Type B pancreatic cell (in vitro differentiated cells): ENCODE measurements at regions not wholly inside any gene's neighbourhood (a gene's known extent, or its start where the extent isn't known, plus 50 kb on each side); places are given as distances from the start of the nearest gene placed in this dataset.

Source experiments
- DNase-seq: peaks from one replicate; pipeline ENCODE4 v3.0.0; 2021; ENCODE audit warnings: mixed read lengths; ENCODE audit not compliant: unreplicated experiment; ENCODE audit errors: extremely low spot score
- H3K27ac Mint-ChIP-seq: 2 replicates; pipeline ENCODE4 v1.8.0; 2021; ENCODE audit warnings: mild to moderate bottlenecking, mixed read lengths
- H3K27me3 Mint-ChIP-seq: 2 replicates; pipeline ENCODE4 v1.8.0; 2021; ENCODE audit warnings: mixed read lengths
- H3K36me3 Mint-ChIP-seq: 2 replicates; pipeline ENCODE4 v1.8.0; 2021; ENCODE audit warnings: mixed read lengths
- H3K4me1 Mint-ChIP-seq: one replicate; pipeline ENCODE4 v1.8.0; 2021; ENCODE audit warnings: mixed read lengths; ENCODE audit not compliant: unreplicated experiment
- H3K4me3 Mint-ChIP-seq: 2 replicates; pipeline ENCODE4 v1.8.0; 2021; ENCODE audit warnings: mild to moderate bottlenecking, mixed read lengths
- H3K9me3 Mint-ChIP-seq: 2 replicates; pipeline ENCODE4 v1.8.0; 2021; ENCODE audit warnings: mixed read lengths
- CTCF ChIP-seq: fragments of 200-600 bp; sonication (generic); conservative IDR thresholded peaks from 2 replicates; pipeline ENCODE4 v1.5.0; 2021; ENCODE audit warnings: antibody characterized with exemption, mild to moderate bottlenecking

- Mint-ChIP-seq H3K9me3 (no peaks in the 10 kb centered on the region), H3K4me1 (peaks cover 10% of the 10 kb centered on the region), H3K27ac (no peak overlapping the region), H3K36me3 (no peaks in the 10 kb centered on the region), H3K27me3 (peaks cover 9% of the 10 kb centered on the region), H3K4me3 (no peak overlapping the region)
- TF ChIP-seq CTCF, result no peak
- DNase-seq, result no peak
Observed at GRCh38 chr5:8238080-8238479, 369.1 kb downstream of the MTRR start.

GRCh38 chr5:8239198-8239597 lies 370.2 kb downstream of the MTRR start:
- Mint-ChIP-seq H3K27ac (no peak overlapping the region), H3K36me3 (no peaks in the 10 kb centered on the region), H3K27me3 (peaks cover 9% of the 10 kb centered on the region), H3K9me3 (peaks cover 3% of the 10 kb centered on the region), H3K4me3 (no peak overlapping the region), H3K4me1 (peaks cover 10% of the 10 kb centered on the region)
- TF ChIP-seq CTCF, result no peak
- no peak for DNase-seq

GRCh38 chr5:8239646-8240045 lies 370.7 kb downstream of the MTRR start:
- no peak for DNase-seq
- Mint-ChIP-seq H3K9me3 (peaks cover 5% of the 10 kb centered on the region), H3K27me3 (peaks cover 11% of the 10 kb centered on the region), H3K4me3 (no peak overlapping the region), H3K4me1 (peaks cover 10% of the 10 kb centered on the region), H3K27ac (no peak overlapping the region), H3K36me3 (no peaks in the 10 kb centered on the region)
- TF ChIP-seq CTCF, result no peak

- no peak overlapping the region for H3K4me3 Mint-ChIP-seq
- no peak for DNase-seq
- H3K27ac Mint-ChIP-seq, result no peak overlapping the region
- no peaks in the 10 kb centered on the region for H3K36me3 Mint-ChIP-seq
- H3K9me3 Mint-ChIP-seq, result peaks cover 5% of the 10 kb centered on the region
- H3K27me3 Mint-ChIP-seq, result peaks cover 11% of the 10 kb centered on the region
- no peak for TF ChIP-seq CTCF
- H3K4me1 Mint-ChIP-seq, result peaks cover 10% of the 10 kb centered on the region
Observed at GRCh38 chr5:8241076-8241475, 372.1 kb downstream of the MTRR start.

GRCh38 chr5:8241558-8241957 lies 372.6 kb downstream of the MTRR start:
- no peak overlapping the region for H3K4me3 Mint-ChIP-seq
- H3K27ac Mint-ChIP-seq, result no peak overlapping the region
- peaks cover 11% of the 10 kb centered on the region for H3K27me3 Mint-ChIP-seq
- H3K36me3 Mint-ChIP-seq, result no peaks in the 10 kb centered on the region
- no peak for TF ChIP-seq CTCF
- peaks cover 10% of the 10 kb centered on the region for H3K4me1 Mint-ChIP-seq
- no peak for DNase-seq
- peaks cover 5% of the 10 kb centered on the region for H3K9me3 Mint-ChIP-seq
